Activated T-cell treated with anti-CD3 and anti-CD28 coated beads, Interleukin-2, amount 50 U/mL, for 72 hours (primary cell): ENCODE measurements at regions not wholly inside any gene's neighbourhood (a gene's known extent, or its start where the extent isn't known, plus 50 kb on each side); places are given as distances from the start of the nearest gene placed in this dataset.

Experiments used
- ATAC-seq, 2 donors: fragments of 150-1000 bp; cut with Tn5 transposase; replicated peaks in 1 of 2; 2 replicates each; pipeline ENCODE4 v1.10.0; 2021; ENCODE audit warnings: moderate library complexity in 2 of 2, mild to moderate bottlenecking in 1 of 2
- DNase-seq, 2 donors: peaks; one replicate each; pipeline ENCODE4 v3.0.0; 2021 to 2022; ENCODE audit warnings: mixed read lengths in 1 of 2
- H3K27ac Mint-ChIP-seq: one replicate; pipeline ENCODE4 v1.8.0; 2022; ENCODE audit warnings: mild to moderate bottlenecking, moderate library complexity, mixed read lengths
- H3K27me3 Mint-ChIP-seq: one replicate; pipeline ENCODE4 v1.8.0; 2022; ENCODE audit warnings: low read depth, mixed read lengths
- H3K36me3 Mint-ChIP-seq, 2 donors: one replicate each; pipeline ENCODE4 v1.8.0; 2022; ENCODE audit warnings: mixed read lengths in 2 of 2, mild to moderate bottlenecking in 1 of 2; ENCODE audit not compliant: insufficient read depth in 2 of 2
- H3K4me1 Mint-ChIP-seq: one replicate; pipeline ENCODE4 v1.8.0; 2022; ENCODE audit warnings: low read depth, mixed read lengths
- H3K4me3 Mint-ChIP-seq, 2 donors: one replicate each; pipeline ENCODE4 v1.8.0; 2022; ENCODE audit warnings: mild to moderate bottlenecking in 2 of 2, mixed read lengths in 2 of 2, moderate library complexity in 2 of 2
- H3K9me3 Mint-ChIP-seq, 2 donors: one replicate each; pipeline ENCODE4 v1.8.0; 2022; ENCODE audit warnings: mixed read lengths in 2 of 2

DNA sequence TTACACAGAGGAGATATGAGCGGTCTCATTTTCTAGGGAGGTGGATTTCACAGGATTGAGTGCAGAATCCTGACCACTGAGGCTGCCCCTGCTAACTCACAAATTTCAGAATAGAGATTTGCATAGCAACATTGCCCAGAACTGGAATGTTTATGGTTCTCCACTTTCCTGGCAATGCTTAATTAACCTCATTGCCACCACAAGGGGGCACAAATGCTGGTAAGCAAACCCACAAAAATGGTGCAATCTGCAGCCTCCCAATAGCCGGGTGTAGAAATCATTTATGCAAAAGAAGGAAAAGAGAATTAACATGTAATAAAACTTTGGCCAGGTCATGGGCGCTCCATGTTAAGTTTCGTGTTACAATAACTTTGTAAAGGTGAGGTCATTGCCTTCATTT lies 112.4 kb downstream of the CYRIA start:
- Mint-ChIP-seq H3K27ac (no peak overlapping the region), H3K27me3 (peaks cover 7% of the 10 kb centered on the region), H3K4me3 (no peak overlapping the region), H3K36me3 (no peaks in the 10 kb centered on the region), H3K9me3 (no peaks in the 10 kb centered on the region), H3K4me1 (no peaks in the 10 kb centered on the region)
- DNase-seq (peak; percentile 7 to 15), ATAC-seq (no peak)

DNA sequence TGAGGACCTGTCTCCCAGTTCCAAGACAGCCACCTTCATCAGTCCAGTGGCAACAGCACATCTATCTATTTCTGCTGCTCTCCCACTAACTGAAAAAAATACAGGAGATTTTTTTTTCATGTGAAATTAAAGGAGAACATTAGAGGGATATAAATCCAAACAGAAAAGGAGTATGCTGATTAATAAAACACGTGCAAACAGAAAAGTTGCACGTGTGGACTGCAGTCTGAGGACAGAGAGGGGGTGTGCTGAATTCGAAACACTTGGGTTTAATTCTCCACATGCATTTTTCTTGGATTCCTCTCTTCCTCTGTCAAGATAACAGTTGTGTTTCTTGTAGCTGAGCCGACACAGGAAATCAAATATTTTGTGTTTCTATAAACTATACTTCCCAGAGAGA lies 113.4 kb downstream of the CYRIA start:
- Mint-ChIP-seq H3K4me3 (no peak overlapping the region), H3K9me3 (no peaks in the 10 kb centered on the region), H3K27me3 (peaks cover 7% of the 10 kb centered on the region), H3K36me3 (no peaks in the 10 kb centered on the region), H3K27ac (no peak overlapping the region), H3K4me1 (no peaks in the 10 kb centered on the region)
- ATAC-seq (no peak), DNase-seq (no peak)

DNA sequence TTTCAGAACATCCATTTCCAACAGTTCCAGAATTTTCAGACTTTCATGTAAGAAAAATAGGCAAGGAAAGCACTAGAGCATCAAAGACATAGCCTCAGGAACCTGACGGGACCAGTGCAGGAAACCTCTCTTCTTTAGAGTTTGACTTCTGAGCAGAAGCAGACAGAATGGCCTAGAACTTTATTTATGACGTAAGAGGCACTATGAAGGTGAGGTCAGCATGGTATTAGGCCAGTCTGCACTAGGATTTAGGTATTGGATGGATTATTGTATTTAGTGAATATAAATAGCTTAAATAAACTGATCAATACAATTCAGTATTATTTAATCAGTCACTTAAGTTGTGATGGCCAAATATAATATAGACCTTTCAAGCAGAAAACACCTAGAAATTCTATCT lies 117.6 kb downstream of the CYRIA start:
- Mint-ChIP-seq H3K27ac (no peak overlapping the region), H3K4me3 (no peak overlapping the region), H3K36me3 (peaks cover 0 to 2% of the 10 kb centered on the region in 2 donors), H3K27me3 (no peaks in the 10 kb centered on the region), H3K9me3 (no peaks in the 10 kb centered on the region), H3K4me1 (no peaks in the 10 kb centered on the region)
- DNase-seq: no peak
- ATAC-seq: no peak

DNA sequence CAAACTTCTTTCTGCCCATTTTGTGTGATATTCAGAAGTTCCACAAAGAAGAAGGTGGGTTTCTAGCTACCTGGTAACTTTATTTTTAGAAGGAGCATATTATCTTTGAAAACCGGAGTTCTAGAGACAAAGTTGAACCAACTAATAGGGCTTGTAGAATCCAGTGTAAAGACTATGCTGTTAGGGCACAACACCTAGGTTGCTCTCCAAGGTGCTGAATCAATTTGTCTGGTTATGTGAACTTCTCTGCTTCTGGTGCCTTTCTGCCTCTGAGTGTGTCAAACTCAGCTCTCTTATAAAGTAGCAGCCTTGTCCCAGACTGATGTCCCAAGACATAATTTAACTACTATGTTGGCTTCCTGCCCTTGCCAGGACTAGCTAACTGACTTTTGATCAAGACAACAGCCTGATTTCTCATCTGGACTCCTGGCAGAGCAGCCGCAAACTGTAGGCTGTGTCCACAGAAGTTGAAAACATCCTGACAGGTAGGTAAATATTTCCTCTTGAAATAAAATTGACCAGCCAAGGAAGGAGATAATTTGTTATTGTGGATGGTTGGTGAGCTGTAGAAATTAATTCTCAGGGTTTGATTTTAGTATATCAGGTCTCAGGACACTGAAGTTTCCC lies 119.4 kb downstream of the CYRIA start:
- Mint-ChIP-seq H3K27ac (no peak overlapping the region), H3K36me3 (peaks cover 0 to 2% of the 10 kb centered on the region in 2 donors), H3K4me1 (no peaks in the 10 kb centered on the region), H3K27me3 (no peaks in the 10 kb centered on the region), H3K9me3 (no peaks in the 10 kb centered on the region), H3K4me3 (no peak overlapping the region)
- ATAC-seq: no peak
- peak; percentile 2 to 9 for DNase-seq

DNA sequence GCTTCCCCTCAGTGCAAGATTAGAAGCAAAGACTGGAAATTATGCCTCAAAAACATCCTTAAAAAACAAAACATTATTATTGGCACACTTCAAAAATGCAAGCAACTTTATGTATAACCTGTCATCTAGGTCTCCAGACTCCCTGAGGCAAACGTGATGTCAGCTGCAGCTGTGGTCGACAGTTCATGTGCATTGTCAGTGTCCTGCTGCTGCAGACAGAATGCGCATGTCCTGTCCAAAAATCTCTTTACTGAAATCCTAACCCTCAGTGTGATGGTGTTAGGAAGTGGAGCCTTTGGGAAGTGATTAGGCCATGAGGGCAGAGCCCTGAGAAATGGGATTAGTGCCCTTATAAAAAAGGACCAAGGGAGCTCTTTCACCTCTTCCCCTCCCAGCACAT lies 126.9 kb downstream of the CYRIA start:
- Mint-ChIP-seq H3K4me3 (no peak overlapping the region), H3K4me1 (peaks cover 4% of the 10 kb centered on the region), H3K27me3 (peaks cover 14% of the 10 kb centered on the region), H3K27ac (no peak overlapping the region), H3K9me3 (no peaks in the 10 kb centered on the region), H3K36me3 (no peaks in the 10 kb centered on the region)
- no peak for DNase-seq
- no peak for ATAC-seq

DNA sequence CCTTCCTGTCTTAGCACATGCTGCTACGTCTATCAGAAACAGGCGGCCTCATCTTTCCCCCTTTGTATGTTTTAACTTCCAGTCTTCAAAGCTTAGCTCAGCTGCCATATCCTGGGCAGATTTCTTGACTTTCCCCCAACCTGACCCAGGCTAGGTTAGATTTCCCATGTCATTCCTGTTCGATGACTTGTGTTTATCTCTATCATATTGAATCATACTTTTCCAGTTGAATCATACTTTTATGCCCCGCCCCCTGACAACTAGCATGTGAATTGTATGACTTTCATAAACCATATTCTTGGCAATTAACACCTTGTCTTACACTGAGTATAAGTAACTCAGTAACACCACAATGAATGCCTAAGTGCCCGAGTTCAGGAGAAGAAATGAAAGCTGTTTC lies 128.3 kb downstream of the CYRIA start:
- no peak for DNase-seq
- Mint-ChIP-seq H3K36me3 (no peaks in the 10 kb centered on the region), H3K27ac (no peak overlapping the region), H3K4me1 (peaks cover 4% of the 10 kb centered on the region), H3K9me3 (no peaks in the 10 kb centered on the region), H3K27me3 (peaks cover 16% of the 10 kb centered on the region), H3K4me3 (no peak overlapping the region)
- no peak for ATAC-seq

DNA sequence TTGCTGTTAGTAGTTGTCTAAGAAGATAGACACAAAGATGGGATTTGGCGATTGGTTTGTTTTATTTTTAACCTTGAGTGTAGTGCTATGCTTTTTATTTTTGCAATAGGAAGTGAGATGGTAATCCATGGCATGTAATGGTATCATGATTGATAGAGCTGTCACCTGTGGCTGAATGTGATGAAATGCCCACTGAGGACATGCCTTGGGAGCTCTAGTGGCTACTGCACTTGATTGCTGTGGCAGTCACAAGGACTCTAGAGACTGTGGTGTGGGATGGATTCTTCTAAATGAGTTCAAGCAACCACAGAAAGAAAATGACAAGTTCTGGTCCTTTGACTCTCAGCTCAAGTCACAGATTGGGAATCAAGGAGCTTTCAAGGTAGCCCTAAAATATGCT lies 139.4 kb downstream of the CYRIA start:
- Mint-ChIP-seq H3K27me3 (peaks cover 7% of the 10 kb centered on the region), H3K4me1 (no peaks in the 10 kb centered on the region), H3K9me3 (no peaks in the 10 kb centered on the region), H3K27ac (no peak overlapping the region), H3K4me3 (no peak overlapping the region), H3K36me3 (no peaks in the 10 kb centered on the region)
- DNase-seq (no peak), ATAC-seq (no peak)

DNA sequence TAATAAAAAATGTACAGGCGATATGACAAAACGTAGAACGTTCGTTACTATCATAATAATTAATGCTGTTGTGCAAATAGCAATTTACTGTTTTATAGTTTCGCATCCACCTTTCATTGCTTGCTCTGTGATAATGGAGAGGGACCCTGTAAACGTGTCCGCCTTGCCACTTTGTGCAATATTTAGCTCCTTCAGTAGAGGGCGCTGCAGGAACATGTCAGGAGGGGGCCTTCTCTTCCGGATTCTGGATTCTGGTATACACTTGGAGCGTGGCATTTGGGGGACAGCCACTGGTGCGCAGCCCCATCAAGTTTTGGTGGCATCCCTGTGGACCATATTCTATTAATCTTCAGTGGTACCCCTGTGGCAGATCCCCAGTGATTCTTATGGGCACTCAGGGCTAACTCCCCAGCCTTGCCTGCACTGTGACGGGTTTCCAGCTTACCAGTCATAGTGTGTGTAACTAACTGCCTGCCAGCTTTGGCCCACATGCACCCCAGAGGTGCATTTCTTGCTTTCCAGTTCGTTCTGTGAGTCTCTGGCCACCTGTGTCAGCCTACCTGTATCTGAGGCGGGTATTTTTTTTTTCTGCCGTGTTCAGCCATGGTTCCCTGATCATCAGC lies 140.3 kb downstream of the CYRIA start:
- Mint-ChIP-seq H3K4me1 (no peaks in the 10 kb centered on the region), H3K36me3 (no peaks in the 10 kb centered on the region), H3K27me3 (peaks cover 3% of the 10 kb centered on the region), H3K4me3 (no peak overlapping the region), H3K27ac (no peak overlapping the region), H3K9me3 (no peaks in the 10 kb centered on the region)
- ATAC-seq: no peak
- peak; percentile 15 to 31 for DNase-seq

DNA sequence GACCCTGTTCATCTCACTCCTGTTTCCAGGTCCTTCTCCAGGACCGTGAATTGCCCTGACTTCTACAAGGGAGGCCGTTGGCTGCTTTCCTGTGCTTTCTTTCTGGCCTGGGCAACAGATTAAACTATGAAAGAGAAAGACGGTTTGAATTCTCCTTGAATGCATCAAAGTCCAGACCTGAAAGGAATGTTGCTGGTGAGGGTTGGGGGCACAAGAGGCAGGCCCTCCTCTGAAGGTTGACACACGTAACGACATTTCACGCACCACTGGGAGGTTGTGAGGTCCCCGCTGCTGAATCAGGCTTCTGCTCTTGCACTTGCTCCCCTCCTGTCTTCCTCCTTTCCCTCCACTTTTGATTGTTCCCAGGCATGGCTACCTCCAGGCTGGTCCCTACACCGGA lies 141.9 kb downstream of the CYRIA start:
- no peak for ATAC-seq
- Mint-ChIP-seq H3K9me3 (no peaks in the 10 kb centered on the region), H3K36me3 (no peaks in the 10 kb centered on the region), H3K27ac (no peak overlapping the region), H3K4me3 (no peak overlapping the region), H3K4me1 (no peaks in the 10 kb centered on the region), H3K27me3 (no peaks in the 10 kb centered on the region)
- DNase-seq: no peak

DNA sequence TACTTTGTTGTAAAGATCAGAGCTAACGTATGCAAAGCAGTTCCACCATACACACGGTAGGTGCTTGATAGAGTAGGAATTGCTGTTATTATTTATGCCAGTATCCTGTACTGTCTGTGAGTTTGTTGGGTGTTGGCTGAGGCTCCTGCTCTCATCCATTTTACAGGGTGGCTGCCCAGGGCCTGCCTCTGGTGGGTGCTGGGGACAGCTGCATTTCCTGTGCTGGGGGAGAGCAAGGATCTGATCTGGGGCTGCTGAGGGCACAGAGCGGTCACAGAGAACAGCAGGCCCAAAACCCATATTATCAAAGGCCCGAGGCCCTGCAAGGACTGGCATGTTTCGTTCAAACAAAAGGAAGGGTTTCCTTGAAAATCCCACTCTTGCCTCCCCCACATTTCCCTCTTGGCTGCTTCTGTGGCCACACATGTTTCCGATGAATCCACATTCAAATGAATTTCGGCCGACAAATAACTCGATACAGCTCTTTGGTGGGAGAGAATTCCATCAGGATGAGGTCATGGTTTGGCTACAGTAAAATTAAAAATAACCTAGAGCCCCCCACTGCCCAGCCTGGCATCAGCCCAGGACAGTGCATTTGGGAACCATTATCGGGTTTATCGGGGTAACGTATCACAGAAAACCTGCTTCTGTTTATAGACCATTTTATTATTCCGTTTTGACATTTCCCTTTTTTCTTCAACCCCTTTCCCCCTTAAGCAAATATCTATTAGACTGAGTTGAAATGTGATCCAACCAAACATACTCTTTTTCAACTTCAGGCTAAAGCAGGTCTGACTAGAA lies 143.4 kb downstream of the CYRIA start:
- Mint-ChIP-seq H3K4me3 (no peak overlapping the region), H3K36me3 (no peaks in the 10 kb centered on the region), H3K27me3 (peaks cover 10% of the 10 kb centered on the region), H3K27ac (no peak overlapping the region), H3K9me3 (no peaks in the 10 kb centered on the region), H3K4me1 (no peaks in the 10 kb centered on the region)
- DNase-seq (no peak), ATAC-seq (no peak)

DNA sequence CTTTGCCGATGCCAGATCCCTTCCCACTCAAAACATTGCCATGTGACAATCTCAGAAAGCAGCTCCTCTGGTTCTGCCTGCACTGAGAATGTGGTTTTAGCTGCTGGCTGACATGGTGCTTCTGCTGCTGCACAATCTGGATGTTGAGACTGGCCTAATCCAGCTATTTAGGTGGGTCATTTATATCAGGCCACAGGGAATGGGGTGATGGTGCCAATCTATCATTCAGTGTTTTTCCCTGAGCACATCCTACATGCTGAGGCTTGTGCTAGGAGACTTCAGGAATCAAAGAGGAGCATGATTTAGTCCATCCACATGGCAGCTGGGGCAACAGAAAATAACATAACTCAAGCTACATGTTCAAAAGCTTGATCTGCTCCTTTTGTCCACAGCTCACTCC lies 144.7 kb downstream of the CYRIA start:
- Mint-ChIP-seq H3K4me1 (no peaks in the 10 kb centered on the region), H3K36me3 (no peaks in the 10 kb centered on the region), H3K27me3 (peaks cover 11% of the 10 kb centered on the region), H3K4me3 (no peak overlapping the region), H3K9me3 (no peaks in the 10 kb centered on the region), H3K27ac (no peak overlapping the region)
- no peak for ATAC-seq
- DNase-seq: no peak

DNA sequence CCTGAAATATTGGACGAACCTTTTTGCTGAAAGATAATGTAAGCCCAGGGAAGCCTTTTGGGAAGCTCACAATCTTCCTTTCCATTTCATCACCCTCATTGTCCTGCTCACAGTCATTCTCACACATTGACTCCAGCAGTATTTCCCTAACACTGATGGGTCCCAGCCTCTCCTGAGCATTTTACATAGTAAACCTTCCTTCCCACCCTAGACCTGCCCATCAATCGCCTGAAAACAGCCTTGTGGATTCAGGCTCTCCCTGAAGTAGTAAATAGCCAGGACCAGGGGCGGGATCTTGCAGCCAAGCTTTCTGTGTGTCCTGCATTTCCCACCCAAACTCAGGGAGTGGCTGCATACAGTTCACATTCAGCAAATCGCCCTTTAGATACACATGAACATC lies 149.9 kb downstream of the CYRIA start:
- Mint-ChIP-seq H3K36me3 (no peaks in the 10 kb centered on the region), H3K9me3 (no peaks in the 10 kb centered on the region)
- no peak for ATAC-seq

DNA sequence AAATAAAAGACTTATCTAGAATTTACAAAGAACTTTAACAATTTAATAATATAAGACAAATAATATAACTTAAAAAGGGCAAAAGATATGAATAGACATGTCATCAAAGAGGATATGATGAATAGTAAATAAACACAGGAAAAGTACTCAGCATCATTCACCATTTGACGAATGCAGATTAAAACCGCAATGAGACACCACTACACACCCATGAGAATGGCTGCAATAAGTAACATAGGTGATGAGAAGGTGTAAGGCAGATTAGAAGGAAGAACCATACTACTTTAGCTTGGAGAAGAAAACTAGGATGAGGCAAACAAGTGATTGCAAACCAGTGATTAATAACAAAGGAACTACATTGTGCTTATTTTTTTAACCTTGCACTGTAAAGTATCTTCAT lies 152.0 kb downstream of the CYRIA start:
- no peak overlapping the region for H3K27ac Mint-ChIP-seq
- no peak for ATAC-seq
- H3K4me3 Mint-ChIP-seq: no peak overlapping the region
- no peaks in the 10 kb centered on the region for H3K4me1 Mint-ChIP-seq
- DNase-seq: no peak
- H3K9me3 Mint-ChIP-seq: no peaks in the 10 kb centered on the region
- H3K36me3 Mint-ChIP-seq: no peaks in the 10 kb centered on the region
- peaks cover 52% of the 10 kb centered on the region for H3K27me3 Mint-ChIP-seq

More for the DNA sequence above, 149.9 kb downstream of the CYRIA start:
- no peak overlapping the region for H3K27ac Mint-ChIP-seq
- no peak overlapping the region for H3K4me3 Mint-ChIP-seq
- no peaks in the 10 kb centered on the region for H3K4me1 Mint-ChIP-seq
- DNase-seq: no peak
- H3K27me3 Mint-ChIP-seq: peaks cover 39% of the 10 kb centered on the region
